Large intestine (tissue), 3 donors: ENCODE measurements at regions not wholly inside any gene's neighbourhood (a gene's known extent, or its start where the extent isn't known, plus 50 kb on each side); places are given as distances from the start of the nearest gene placed in this dataset.

ENCODE experiments used
- DNase-seq, 2 donors: peaks; one replicate each; pipeline versions ENCODE4 v3.0.0 to v3.0.0-alpha.2; 2013
- H3K27ac ChIP-seq: one replicate; pipeline ENCODE4 v1.5.1; 2013; ENCODE audit warnings: low read length
- H3K27me3 ChIP-seq: 2 replicates; pipeline ENCODE4 v1.6.1; 2013; ENCODE audit warnings: low read length; ENCODE audit not compliant: control insufficient read depth, insufficient read depth
- H3K36me3 ChIP-seq: 2 replicates; pipeline ENCODE4 v1.6.1; 2013; ENCODE audit warnings: low read length; ENCODE audit not compliant: control insufficient read depth, insufficient read depth
- H3K4me1 ChIP-seq: one replicate; pipeline ENCODE4 v1.6.1; 2013; ENCODE audit warnings: low read length; ENCODE audit not compliant: control insufficient read depth, insufficient read depth
- H3K4me3 ChIP-seq: one replicate; pipeline ENCODE4 v1.5.1; 2013; ENCODE audit warnings: low read length
- H3K9me3 ChIP-seq: one replicate; pipeline ENCODE4 v1.6.1; 2013; ENCODE audit warnings: mild to moderate bottlenecking, low read depth, low read length, moderate library complexity; ENCODE audit not compliant: control insufficient read depth
- WGBS: methylation state at CpG from one replicate; pipeline ENCODE4 v1.1.5; 2013; ENCODE audit warnings: low lambda C conversion rate; ENCODE audit not compliant: insufficient coverage; 5-methylcytosine and 5-hydroxymethylcytosine counted together

DNA sequence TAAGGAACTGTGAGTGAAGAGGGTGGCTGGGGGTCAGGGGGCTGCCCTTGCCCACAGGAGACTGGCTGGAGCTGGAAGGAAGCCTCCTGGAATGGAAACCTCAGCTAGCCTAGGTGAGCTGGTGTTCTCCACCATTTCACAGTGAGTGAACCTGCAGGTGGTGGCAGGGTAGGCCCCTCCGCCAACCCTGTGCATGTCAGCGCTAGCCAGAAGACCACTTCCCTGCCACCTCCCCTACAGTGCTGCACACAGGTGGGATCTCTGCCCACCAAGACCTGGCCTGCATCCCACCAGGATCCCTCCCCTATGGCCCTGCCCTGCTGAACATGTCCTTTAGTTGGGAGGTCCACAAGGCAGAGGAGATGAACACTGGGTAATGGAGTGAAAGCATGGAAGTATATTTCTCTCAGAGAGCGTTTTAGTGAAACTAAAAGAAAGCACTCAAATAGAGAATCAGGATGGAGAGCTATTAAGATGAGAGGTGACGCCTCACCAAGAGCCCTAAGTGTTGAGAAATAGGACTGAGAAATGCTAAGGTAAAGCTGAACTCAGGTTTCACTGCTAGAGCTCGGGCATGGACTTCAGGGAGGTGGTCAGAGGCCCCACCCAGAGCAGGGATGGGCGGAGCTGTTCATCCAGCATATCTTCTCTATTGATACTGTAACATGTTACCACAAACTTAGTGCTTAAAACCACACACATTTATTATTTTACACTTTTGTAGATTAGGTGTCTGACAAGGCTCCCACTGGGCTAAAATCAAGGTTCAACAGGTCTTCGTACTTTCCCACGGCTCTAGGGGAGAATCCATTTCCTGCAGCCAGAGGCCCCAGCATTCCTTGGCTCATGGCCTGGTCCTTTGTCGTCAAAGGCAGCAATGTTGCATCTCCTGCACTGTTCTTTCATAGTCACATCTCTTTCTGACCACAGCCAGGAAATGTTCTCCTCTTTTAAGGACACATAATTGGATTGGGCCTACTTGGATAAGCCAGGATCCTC, 83.2 kb downstream of the DIRAS2 start:
- no peak overlapping the region for H3K4me3 ChIP-seq
- DNase-seq: no peak
- no peaks in the 10 kb centered on the region for H3K4me1 ChIP-seq
- no peaks in the 10 kb centered on the region for H3K27me3 ChIP-seq
- H3K9me3 ChIP-seq: no peaks in the 10 kb centered on the region
- H3K27ac ChIP-seq: no peak overlapping the region
- no peaks in the 10 kb centered on the region for H3K36me3 ChIP-seq
- WGBS: 100% methylated on average over 1 of the region's 9 CpGs
